ENCODE measurements at regions not wholly inside any gene's neighbourhood (a gene's known extent, or its start where the extent isn't known, plus 50 kb on each side); places are given as distances from the start of the nearest gene placed in this dataset.

DNA sequence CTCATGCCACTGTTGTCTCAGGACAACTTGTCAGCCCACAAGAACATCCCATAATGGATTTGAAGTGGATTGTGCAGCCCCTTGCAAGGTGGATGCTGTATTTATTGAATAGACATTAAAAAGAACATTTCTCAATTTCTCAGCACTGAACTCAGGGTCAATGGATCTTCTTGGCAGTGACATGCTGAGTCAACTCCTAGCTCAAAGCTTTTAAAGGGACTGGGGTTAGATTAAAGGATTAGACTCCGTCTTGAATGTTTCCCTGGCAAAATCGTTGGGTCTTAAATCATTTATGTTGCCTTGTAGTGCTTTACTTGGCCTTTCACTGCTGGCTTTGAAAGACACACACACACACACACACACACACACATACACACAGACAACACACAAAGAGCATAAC is 221.6 kb upstream of the PBX1 start:
- no peaks in the 10 kb centered on the region for H3K4me1 ChIP-seq (ENCODE audit: control insufficient read depth, insufficient read depth, low read depth, low read length)
- H3K4me3 ChIP-seq (ENCODE audit: insufficient read depth in 1 of 2, low read depth in 1 of 2, low read length in 2 of 2): no peak overlapping the region
- no peaks in the 10 kb centered on the region for H3K27me3 ChIP-seq (ENCODE audit: control insufficient read depth in 1 of 2, insufficient read depth in 1 of 2, low read length in 2 of 2)
- no peak overlapping the region for H3K9ac ChIP-seq (ENCODE audit: low read length)
- no peak overlapping the region for H2BK5ac ChIP-seq (ENCODE audit: low read depth, low read length, poor library complexity, severe bottlenecking)
- no peaks in the 10 kb centered on the region for H3K36me3 ChIP-seq (ENCODE audit: control insufficient read depth in 1 of 2, insufficient read depth in 2 of 2, low read depth in 1 of 2, low read length in 2 of 2)
- no peak overlapping the region for H2BK15ac ChIP-seq (ENCODE audit: low read depth, poor library complexity, severe bottlenecking)
- no peak overlapping the region for H2BK12ac ChIP-seq (ENCODE audit: low read length in 2 of 2)
- H3K27ac ChIP-seq (ENCODE audit: low read length, poor library complexity, severe bottlenecking): no peak overlapping the region
- H2AK5ac ChIP-seq (ENCODE audit: low read length, severe bottlenecking): no peak overlapping the region
- no peak overlapping the region for H3K4me2 ChIP-seq (ENCODE audit: low read length, poor library complexity, severe bottlenecking)
- H4K8ac ChIP-seq (ENCODE audit: low read length): no peak overlapping the region
- no peak overlapping the region for H3K23ac ChIP-seq (ENCODE audit: low read length in 2 of 2)
- no peak overlapping the region for H3K14ac ChIP-seq (ENCODE audit: low read length in 2 of 2)
- no peak overlapping the region for H2BK120ac ChIP-seq (ENCODE audit: low read depth, low read length)
- H3K4ac ChIP-seq (ENCODE audit: low read depth in 1 of 2, low read length in 2 of 2): no peak overlapping the region
- 61% methylated on average over 2 of the region's 2 CpGs for WGBS
- no peak for DNase-seq
- H2AFZ ChIP-seq (ENCODE audit: low read depth, low read length): no peak overlapping the region
- H3K18ac ChIP-seq (ENCODE audit: low read depth in 1 of 2, low read length in 2 of 2): no peak overlapping the region
- H3K9me3 ChIP-seq (ENCODE audit: control insufficient read depth, low read length): peaks cover 10% of the 10 kb centered on the region
- H4K91ac ChIP-seq (ENCODE audit: low read length): no peak overlapping the region
- no peaks in the 10 kb centered on the region for H3K79me1 ChIP-seq (replicated peaks; ENCODE audit: low read length, poor library complexity, severe bottlenecking)

DNA sequence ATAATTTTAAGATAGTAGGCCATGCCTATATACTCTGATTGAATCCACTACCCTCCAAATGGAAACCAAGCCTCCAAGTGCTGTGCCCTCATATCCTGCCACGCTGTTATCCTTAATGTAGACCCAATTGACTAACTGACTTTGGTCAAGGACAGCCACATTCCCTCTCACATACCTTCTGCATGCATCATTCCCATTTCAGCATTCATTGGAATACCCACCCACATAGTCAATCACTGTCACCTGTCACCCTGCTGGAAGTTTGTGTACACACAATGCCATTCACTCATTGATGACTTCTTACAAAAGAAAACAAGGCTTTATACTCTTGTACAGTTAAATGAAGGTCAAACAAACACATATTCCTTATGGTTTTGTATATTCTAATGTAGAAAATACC is 221.1 kb upstream of the PBX1 start:
- Histone ChIP-seq H3K79me1 (replicated peaks; ENCODE audit: low read length, poor library complexity, severe bottlenecking) (no peaks in the 10 kb centered on the region), H2BK15ac (ENCODE audit: low read depth, poor library complexity, severe bottlenecking) (no peak overlapping the region), H3K9ac (ENCODE audit: low read length) (no peak overlapping the region), H3K27me3 (ENCODE audit: control insufficient read depth in 1 of 2, insufficient read depth in 1 of 2, low read length in 2 of 2) (no peaks in the 10 kb centered on the region), H2BK120ac (ENCODE audit: low read depth, low read length) (no peak overlapping the region), H2BK12ac (ENCODE audit: low read length in 2 of 2) (no peak overlapping the region), H3K4me2 (ENCODE audit: low read length, poor library complexity, severe bottlenecking) (no peak overlapping the region), H3K27ac (ENCODE audit: low read length, poor library complexity, severe bottlenecking) (no peak overlapping the region), H3K18ac (ENCODE audit: low read depth in 1 of 2, low read length in 2 of 2) (no peak overlapping the region), H2BK5ac (ENCODE audit: low read depth, low read length, poor library complexity, severe bottlenecking) (no peak overlapping the region), H2AK5ac (ENCODE audit: low read length, severe bottlenecking) (no peak overlapping the region), H2AFZ (ENCODE audit: low read depth, low read length) (no peak overlapping the region), H3K4ac (ENCODE audit: low read depth in 1 of 2, low read length in 2 of 2) (no peak overlapping the region), H4K91ac (ENCODE audit: low read length) (no peak overlapping the region), H3K36me3 (ENCODE audit: control insufficient read depth in 1 of 2, insufficient read depth in 2 of 2, low read depth in 1 of 2, low read length in 2 of 2) (no peaks in the 10 kb centered on the region), H3K9me3 (ENCODE audit: control insufficient read depth, low read length) (peaks cover 10% of the 10 kb centered on the region), H3K4me3 (ENCODE audit: insufficient read depth in 1 of 2, low read depth in 1 of 2, low read length in 2 of 2) (no peak overlapping the region), H3K4me1 (ENCODE audit: control insufficient read depth, insufficient read depth, low read depth, low read length) (no peaks in the 10 kb centered on the region), H3K14ac (ENCODE audit: low read length in 2 of 2) (no peak overlapping the region), H4K8ac (ENCODE audit: low read length) (no peak overlapping the region), H3K23ac (ENCODE audit: low read length in 2 of 2) (no peak overlapping the region)
- 47% methylated on average over 1 of the region's 1 CpG for WGBS
- DNase-seq: no peak

DNA sequence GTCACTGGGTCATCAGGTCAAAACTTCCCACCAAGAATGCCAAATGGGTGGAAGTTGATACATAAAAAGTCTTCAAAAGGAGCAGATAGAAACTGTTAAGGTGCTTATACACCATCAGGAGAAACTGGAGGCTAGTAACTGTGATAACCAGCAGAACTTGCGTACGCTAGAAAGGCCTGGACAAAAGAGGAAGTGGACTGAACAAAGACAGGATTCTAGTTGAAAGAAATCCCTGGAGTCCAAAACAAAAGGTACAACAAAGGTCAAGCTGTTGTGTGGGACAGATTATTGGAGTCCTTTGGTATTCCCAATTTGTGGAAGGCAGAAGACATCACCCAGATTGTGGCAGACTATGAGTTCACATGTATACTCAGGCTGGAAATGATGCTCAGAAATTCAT is 215.8 kb upstream of the PBX1 start:
- 96% methylated on average over 2 of the region's 2 CpGs for WGBS
- no peak for DNase-seq

DNA sequence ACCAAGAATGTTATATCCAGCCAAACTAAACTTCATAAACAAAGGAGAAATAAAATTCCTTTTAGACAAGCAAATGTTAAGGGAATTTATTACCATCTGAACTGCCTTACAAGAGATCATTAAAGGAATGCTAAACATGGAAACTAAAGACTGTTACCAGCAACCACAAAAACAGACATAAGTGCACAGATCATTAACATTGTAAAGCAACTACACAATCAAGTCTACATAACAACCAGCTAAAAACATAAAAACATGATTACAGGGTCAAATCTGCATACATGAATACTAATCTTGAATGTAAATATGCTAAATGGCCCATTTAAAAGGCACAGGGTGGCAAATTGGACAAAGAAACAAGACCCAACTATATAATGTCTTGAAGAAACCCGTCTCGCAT is 211.0 kb upstream of the PBX1 start:
- WGBS: 88% methylated on average over 2 of the region's 2 CpGs
- Histone ChIP-seq H2AFZ (ENCODE audit: low read depth, low read length) (no peak overlapping the region), H3K4me3 (ENCODE audit: insufficient read depth in 1 of 2, low read depth in 1 of 2, low read length in 2 of 2) (no peak overlapping the region), H4K91ac (ENCODE audit: low read length) (no peak overlapping the region), H3K9me3 (ENCODE audit: control insufficient read depth, low read length) (peaks cover 52% of the 10 kb centered on the region), H2BK15ac (ENCODE audit: low read depth, poor library complexity, severe bottlenecking) (no peak overlapping the region), H3K4me1 (ENCODE audit: control insufficient read depth, insufficient read depth, low read depth, low read length) (no peaks in the 10 kb centered on the region), H2AK5ac (ENCODE audit: low read length, severe bottlenecking) (no peak overlapping the region), H3K27me3 (ENCODE audit: control insufficient read depth in 1 of 2, insufficient read depth in 1 of 2, low read length in 2 of 2) (no peaks in the 10 kb centered on the region), H3K4ac (ENCODE audit: low read depth in 1 of 2, low read length in 2 of 2) (no peak overlapping the region), H4K8ac (ENCODE audit: low read length) (no peak overlapping the region), H3K36me3 (ENCODE audit: control insufficient read depth in 1 of 2, insufficient read depth in 2 of 2, low read depth in 1 of 2, low read length in 2 of 2) (no peaks in the 10 kb centered on the region), H3K4me2 (ENCODE audit: low read length, poor library complexity, severe bottlenecking) (no peak overlapping the region), H3K14ac (ENCODE audit: low read length in 2 of 2) (no peak overlapping the region), H3K18ac (ENCODE audit: low read depth in 1 of 2, low read length in 2 of 2) (no peak overlapping the region), H3K9ac (ENCODE audit: low read length) (no peak overlapping the region), H3K27ac (ENCODE audit: low read length, poor library complexity, severe bottlenecking) (no peak overlapping the region), H3K79me1 (replicated peaks; ENCODE audit: low read length, poor library complexity, severe bottlenecking) (no peaks in the 10 kb centered on the region), H2BK12ac (ENCODE audit: low read length in 2 of 2) (no peak overlapping the region), H2BK5ac (ENCODE audit: low read depth, low read length, poor library complexity, severe bottlenecking) (no peak overlapping the region), H2BK120ac (ENCODE audit: low read depth, low read length) (no peak overlapping the region), H3K23ac (ENCODE audit: low read length in 2 of 2) (no peak overlapping the region)
- no peak for DNase-seq

More for the DNA sequence above, 215.8 kb upstream of the PBX1 start:
- no peak overlapping the region for H2BK5ac ChIP-seq (ENCODE audit: low read depth, low read length, poor library complexity, severe bottlenecking)
- H3K36me3 ChIP-seq (ENCODE audit: control insufficient read depth in 1 of 2, insufficient read depth in 2 of 2, low read depth in 1 of 2, low read length in 2 of 2): no peaks in the 10 kb centered on the region
- no peak overlapping the region for H4K91ac ChIP-seq (ENCODE audit: low read length)
- no peak overlapping the region for H2BK120ac ChIP-seq (ENCODE audit: low read depth, low read length)
- H3K27ac ChIP-seq (ENCODE audit: low read length, poor library complexity, severe bottlenecking): no peak overlapping the region
- no peaks in the 10 kb centered on the region for H3K4me1 ChIP-seq (ENCODE audit: control insufficient read depth, insufficient read depth, low read depth, low read length)
- H3K4me2 ChIP-seq (ENCODE audit: low read length, poor library complexity, severe bottlenecking): no peak overlapping the region
- H3K9me3 ChIP-seq (ENCODE audit: control insufficient read depth, low read length): peaks cover 26% of the 10 kb centered on the region
- no peaks in the 10 kb centered on the region for H3K79me1 ChIP-seq (replicated peaks; ENCODE audit: low read length, poor library complexity, severe bottlenecking)
- H3K4ac ChIP-seq (ENCODE audit: low read depth in 1 of 2, low read length in 2 of 2): no peak overlapping the region
- no peak overlapping the region for H3K18ac ChIP-seq (ENCODE audit: low read depth in 1 of 2, low read length in 2 of 2)
- no peak overlapping the region for H2AFZ ChIP-seq (ENCODE audit: low read depth, low read length)
- no peak overlapping the region for H3K9ac ChIP-seq (ENCODE audit: low read length)
- no peak overlapping the region for H2AK5ac ChIP-seq (ENCODE audit: low read length, severe bottlenecking)
- H3K14ac ChIP-seq (ENCODE audit: low read length in 2 of 2): no peak overlapping the region
- H3K27me3 ChIP-seq (ENCODE audit: control insufficient read depth in 1 of 2, insufficient read depth in 1 of 2, low read length in 2 of 2): no peaks in the 10 kb centered on the region
- no peak overlapping the region for H3K4me3 ChIP-seq (ENCODE audit: insufficient read depth in 1 of 2, low read depth in 1 of 2, low read length in 2 of 2)
- H3K23ac ChIP-seq (ENCODE audit: low read length in 2 of 2): no peak overlapping the region
- H2BK15ac ChIP-seq (ENCODE audit: low read depth, poor library complexity, severe bottlenecking): no peak overlapping the region
- H2BK12ac ChIP-seq (ENCODE audit: low read length in 2 of 2): no peak overlapping the region
- H4K8ac ChIP-seq (ENCODE audit: low read length): no peak overlapping the region

Data from mesenchymal stem cell (in vitro differentiated cells and primary cell).